ENCODE measurements at regions not wholly inside any gene's neighbourhood (a gene's known extent, or its start where the extent isn't known, plus 50 kb on each side); places are given as distances from the start of the nearest gene placed in this dataset.

- no peak for DNase-seq
These were observed 228.9 kb downstream of the SNRPN start for GRCh38 chr15:25183581-25184251.

GRCh38 chr15:25184356-25185155 lies 229.8 kb downstream of the SNRPN start:
- DNase-seq: no peak

- DNase-seq: no peak
These were observed 230.4 kb downstream of the SNRPN start for GRCh38 chr15:25185156-25185710.

GRCh38 chr15:25185791-25186190 lies 231.0 kb downstream of the SNRPN start:
- DNase-seq: no peak

- no peak for DNase-seq
These were observed 231.6 kb downstream of the SNRPN start for GRCh38 chr15:25186411-25186810.

GRCh38 chr15:25186906-25187645 lies 232.3 kb downstream of the SNRPN start:
- no peak for DNase-seq

- no peak for DNase-seq
These were observed 233.3 kb downstream of the SNRPN start for GRCh38 chr15:25188051-25188450.

- DNase-seq: no peak
These were observed 233.8 kb downstream of the SNRPN start for GRCh38 chr15:25188551-25189101.

- DNase-seq: no peak
These were observed 234.8 kb downstream of the SNRPN start for GRCh38 chr15:25189551-25189950.

GRCh38 chr15:25192651-25193050 lies 237.9 kb downstream of the SNRPN start:
- no peak for DNase-seq

GRCh38 chr15:25207369-25207768 lies 231.5 kb downstream of the UBE3A start:
- DNase-seq: no peak

- no peak for DNase-seq
These were observed 230.1 kb downstream of the UBE3A start for GRCh38 chr15:25208735-25209134.

- DNase-seq: no peak
These were observed 218.0 kb downstream of the UBE3A start for GRCh38 chr15:25220834-25221233.

GRCh38 chr15:25224396-25224795 lies 214.4 kb downstream of the UBE3A start:
- DNase-seq: no peak

GRCh38 chr15:25226360-25226759 lies 212.5 kb downstream of the UBE3A start:
- no peak for DNase-seq

- DNase-seq: no peak
These were observed 210.6 kb downstream of the UBE3A start for GRCh38 chr15:25228261-25228660.

GRCh38 chr15:25230442-25230841 lies 208.4 kb downstream of the UBE3A start:
- no peak for DNase-seq

- no peak for DNase-seq
These were observed 205.0 kb downstream of the UBE3A start for GRCh38 chr15:25233766-25234350.

- DNase-seq: no peak
These were observed 204.0 kb downstream of the UBE3A start for GRCh38 chr15:25234831-25235230.

- DNase-seq: no peak
These were observed 203.4 kb downstream of the UBE3A start for GRCh38 chr15:25235391-25235790.

GRCh38 chr15:25236143-25236860 lies 202.5 kb downstream of the UBE3A start:
- DNase-seq: no peak

GRCh38 chr15:25236861-25237155 lies 202.0 kb downstream of the UBE3A start:
- DNase-seq: no peak

Data from NCI-H1105 treated with DMSO at 0.1 percent for 48 hours (cell line).